ENCODE measurements at regions not wholly inside any gene's neighbourhood (a gene's known extent, or its start where the extent isn't known, plus 50 kb on each side); places are given as distances from the start of the nearest gene placed in this dataset.

DNA sequence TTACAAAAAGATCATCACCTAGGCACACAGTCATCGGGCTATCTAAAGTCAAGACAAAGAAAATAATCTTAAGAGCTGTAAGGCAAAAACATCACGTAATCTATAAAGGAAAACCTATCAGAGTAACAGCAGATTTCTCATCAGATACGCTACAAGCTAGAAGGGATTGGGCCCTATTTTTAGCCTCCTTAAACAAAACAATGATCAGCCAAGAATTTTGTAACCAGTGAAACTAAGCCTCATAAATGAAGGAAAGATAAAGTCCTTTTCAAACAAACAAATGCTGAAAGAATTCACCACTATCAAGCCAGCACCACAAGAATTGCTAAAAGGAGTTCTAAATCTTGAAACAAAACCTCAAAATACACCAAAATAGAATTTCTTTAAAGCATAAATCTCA is 191.6 kb upstream of the BMP4 start:
- Histone ChIP-seq H3K36me3 (no peaks in the 10 kb centered on the region), H3K9me3 (peaks cover 3 to 10% of the 10 kb centered on the region in 2 donors), H3K4me1 (no peaks in the 10 kb centered on the region), H3K27me3 (no peaks in the 10 kb centered on the region), H3K27ac (no peak overlapping the region), H3K4me3 (no peak overlapping the region)
- no peak for TF ChIP-seq POLR2AphosphoS5 (IDR thresholded peaks at IDR 0.05)
- TF ChIP-seq, protein P1, sequence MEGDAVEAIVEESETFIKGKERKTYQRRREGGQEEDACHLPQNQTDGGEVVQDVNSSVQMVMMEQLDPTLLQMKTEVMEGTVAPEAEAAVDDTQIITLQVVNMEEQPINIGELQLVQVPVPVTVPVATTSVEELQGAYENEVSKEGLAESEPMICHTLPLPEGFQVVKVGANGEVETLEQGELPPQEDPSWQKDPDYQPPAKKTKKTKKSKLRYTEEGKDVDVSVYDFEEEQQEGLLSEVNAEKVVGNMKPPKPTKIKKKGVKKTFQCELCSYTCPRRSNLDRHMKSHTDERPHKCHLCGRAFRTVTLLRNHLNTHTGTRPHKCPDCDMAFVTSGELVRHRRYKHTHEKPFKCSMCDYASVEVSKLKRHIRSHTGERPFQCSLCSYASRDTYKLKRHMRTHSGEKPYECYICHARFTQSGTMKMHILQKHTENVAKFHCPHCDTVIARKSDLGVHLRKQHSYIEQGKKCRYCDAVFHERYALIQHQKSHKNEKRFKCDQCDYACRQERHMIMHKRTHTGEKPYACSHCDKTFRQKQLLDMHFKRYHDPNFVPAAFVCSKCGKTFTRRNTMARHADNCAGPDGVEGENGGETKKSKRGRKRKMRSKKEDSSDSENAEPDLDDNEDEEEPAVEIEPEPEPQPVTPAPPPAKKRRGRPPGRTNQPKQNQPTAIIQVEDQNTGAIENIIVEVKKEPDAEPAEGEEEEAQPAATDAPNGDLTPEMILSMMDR (IDR thresholded peaks at IDR 0.05) = no peak
- TF ChIP-seq POLR2A (IDR thresholded peaks at IDR 0.05) = no peak
- no peak for DNase-seq (ENCODE audit: low spot score in 2 of 2)
- intact Hi-C loops (cut with DNase I; ENCODE audit: low total_unique reads) = no loop called here

DNA sequence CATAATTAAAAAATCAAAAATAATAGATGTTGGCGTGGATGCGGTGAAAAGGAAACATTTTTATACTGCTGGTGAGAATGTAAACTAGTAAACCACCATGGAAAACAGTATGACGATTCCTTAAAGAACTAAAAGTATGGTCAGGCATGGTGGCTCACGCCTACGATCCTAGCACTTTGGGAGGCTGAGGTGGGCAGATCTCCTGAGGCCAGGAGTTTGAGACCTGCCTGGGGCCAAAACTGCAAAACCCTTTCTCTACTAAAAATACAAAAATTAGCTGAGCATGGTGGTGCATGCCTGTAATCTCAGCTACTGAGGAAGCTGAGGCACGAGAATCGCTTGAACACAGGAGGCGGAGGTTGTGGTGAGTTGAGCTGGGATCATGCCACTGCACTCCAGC is 195.7 kb upstream of the BMP4 start:
- no peaks in the 10 kb centered on the region for H3K27me3 ChIP-seq
- H3K36me3 ChIP-seq = no peaks in the 10 kb centered on the region
- TF ChIP-seq POLR2A (IDR thresholded peaks at IDR 0.05) (no peak), POLR2AphosphoS5 (IDR thresholded peaks at IDR 0.05) (no peak)
- TF ChIP-seq, protein P1 (IDR thresholded peaks at IDR 0.05) = no peak
- H3K4me3 ChIP-seq = no peak overlapping the region
- no peaks in the 10 kb centered on the region for H3K4me1 ChIP-seq
- H3K27ac ChIP-seq = no peak overlapping the region
- intact Hi-C loops (cut with DNase I; ENCODE audit: low total_unique reads) = no loop called here
- DNase-seq (ENCODE audit: low spot score in 2 of 2) = no peak
- peaks cover under 1 to 7% of the 10 kb centered on the region in 2 donors for H3K9me3 ChIP-seq

DNA sequence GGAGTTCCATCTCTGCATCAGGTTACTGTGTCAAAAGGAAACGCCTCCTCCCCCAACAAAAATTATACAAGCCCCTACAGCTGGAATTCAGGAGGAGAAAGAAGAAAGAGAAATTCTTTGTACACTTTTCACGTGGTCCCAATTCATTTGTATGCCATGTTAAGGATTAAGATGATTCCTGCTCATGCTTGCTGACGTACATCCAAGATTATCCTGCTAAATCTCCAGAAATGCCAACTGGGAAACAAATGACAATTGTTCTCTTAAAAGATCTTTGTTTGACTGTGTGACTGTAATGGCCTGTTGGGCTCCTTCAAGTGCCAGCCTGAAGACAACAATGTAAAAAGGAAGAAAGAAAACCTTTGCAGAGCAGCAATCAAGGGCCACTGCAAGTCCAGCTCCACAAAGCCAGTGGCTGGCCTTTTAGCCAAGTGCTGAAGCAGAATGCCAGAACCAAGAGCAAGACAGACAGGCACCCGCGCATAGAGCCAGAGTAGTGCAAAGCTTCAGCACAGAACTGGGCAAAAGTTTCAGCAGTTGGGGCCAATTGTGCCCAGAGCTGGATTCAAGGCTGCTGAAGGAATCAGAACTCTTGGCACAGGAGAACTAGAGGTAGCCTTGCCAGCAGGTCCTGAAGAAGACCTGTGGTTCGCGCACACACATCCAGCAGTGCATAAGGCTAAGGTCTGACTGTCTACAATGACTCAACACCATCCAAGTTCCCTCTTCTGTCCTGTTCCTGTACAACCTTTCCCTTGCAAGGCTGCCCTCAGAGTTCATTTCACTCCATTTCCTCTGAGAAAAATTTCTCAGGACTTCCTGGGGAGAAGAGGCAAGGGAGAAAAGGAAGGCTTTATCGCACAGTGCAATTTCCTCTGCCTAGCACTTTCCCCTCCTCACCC is 209.7 kb upstream of the BMP4 start:
- Histone ChIP-seq H3K4me1 (no peaks in the 10 kb centered on the region), H3K27me3 (no peaks in the 10 kb centered on the region), H3K9me3 (no peaks in the 10 kb centered on the region), H3K27ac (no peak overlapping the region), H3K4me3 (no peak overlapping the region), H3K36me3 (no peaks in the 10 kb centered on the region)
- DNase-seq (ENCODE audit: low spot score in 2 of 2) = no peak
- TF ChIP-seq, protein P1 (IDR thresholded peaks at IDR 0.05) = no peak
- no peak for TF ChIP-seq POLR2AphosphoS5 (IDR thresholded peaks at IDR 0.05)
- no peak for TF ChIP-seq POLR2A (IDR thresholded peaks at IDR 0.05)
- intact Hi-C loops (cut with DNase I; ENCODE audit: low total_unique reads) = loop anchor here (10.0 kb wide), 1 partner anchor 199 kb away; no protein-coding TSS in a partner anchor

DNA sequence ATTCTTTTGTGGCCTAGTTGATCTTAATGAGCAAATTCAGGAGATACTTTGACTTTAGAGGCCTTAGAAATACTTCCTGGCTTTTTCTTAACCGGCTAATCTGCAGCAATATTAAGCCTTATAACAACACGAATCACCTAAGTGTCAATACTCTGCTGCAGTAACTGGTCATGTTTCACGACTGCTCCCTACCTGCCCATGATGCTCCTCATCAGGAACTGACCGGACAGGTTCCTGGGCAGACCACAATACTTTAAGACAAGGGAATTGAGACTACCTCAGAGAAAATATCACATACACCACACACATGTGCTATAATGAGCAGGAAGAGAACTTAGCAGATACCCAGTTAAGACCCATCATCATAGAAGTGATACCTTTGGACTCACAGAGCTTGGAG is 211.9 kb upstream of the BMP4 start:
- Histone ChIP-seq H3K4me3 (no peak overlapping the region), H3K27me3 (no peaks in the 10 kb centered on the region), H3K36me3 (no peaks in the 10 kb centered on the region), H3K27ac (no peak overlapping the region), H3K4me1 (no peaks in the 10 kb centered on the region), H3K9me3 (no peaks in the 10 kb centered on the region)
- no peak for DNase-seq (ENCODE audit: low spot score in 2 of 2)
- intact Hi-C loops (cut with DNase I; ENCODE audit: low total_unique reads) = loop anchor here (10.0 kb wide), 1 partner anchor 196 kb away; no protein-coding TSS in a partner anchor
- TF ChIP-seq POLR2AphosphoS5 (IDR thresholded peaks at IDR 0.05) = no peak
- TF ChIP-seq POLR2A (IDR thresholded peaks at IDR 0.05) = no peak
- TF ChIP-seq, protein P1 (IDR thresholded peaks at IDR 0.05) = no peak

DNA sequence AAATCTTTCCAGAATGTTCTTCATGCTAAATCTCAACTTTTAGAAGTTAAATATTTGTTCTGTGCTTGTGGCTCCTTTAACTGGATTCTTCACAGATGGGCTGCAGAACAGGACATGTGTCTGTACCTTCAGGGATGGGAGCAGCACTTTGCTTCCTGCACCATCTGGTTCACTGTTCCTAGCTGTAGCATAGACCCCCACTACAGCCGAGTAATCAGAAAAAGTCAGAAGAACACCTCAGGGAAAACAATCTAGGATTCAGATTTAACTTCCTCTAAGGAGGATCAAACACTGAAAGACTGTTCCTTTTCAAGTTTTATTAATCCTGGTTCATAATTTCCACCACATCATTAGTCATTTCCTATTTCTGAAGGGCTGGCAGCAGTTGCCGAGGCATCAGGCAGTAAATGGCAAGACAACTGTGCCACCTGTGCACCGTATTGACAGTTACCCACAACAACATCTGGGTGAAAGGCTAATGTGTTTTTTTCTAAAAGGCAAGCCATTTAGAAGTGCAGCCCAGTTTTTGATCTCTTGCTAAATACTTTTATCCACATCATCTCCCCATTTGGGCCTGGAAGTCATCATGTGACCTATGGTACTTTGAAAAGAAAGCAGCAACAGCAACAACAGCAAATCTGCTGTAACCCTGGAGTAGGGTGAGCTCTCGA is 212.8 kb upstream of the BMP4 start:
- H3K27ac ChIP-seq = peak overlapping the region in 1 of 2 donors; percentile 60
- TF ChIP-seq, protein P1 (IDR thresholded peaks at IDR 0.05) = no peak
- TF ChIP-seq POLR2A (IDR thresholded peaks at IDR 0.05) (no peak), POLR2AphosphoS5 (IDR thresholded peaks at IDR 0.05) (no peak)
- H3K4me3 ChIP-seq = no peak overlapping the region
- H3K4me1 ChIP-seq = no peaks in the 10 kb centered on the region
- no peak for DNase-seq (ENCODE audit: low spot score in 2 of 2)
- no peaks in the 10 kb centered on the region for H3K36me3 ChIP-seq
- intact Hi-C loops (cut with DNase I; ENCODE audit: low total_unique reads) = loop anchor here (10.0 kb wide), 1 partner anchor 195 kb away; no protein-coding TSS in a partner anchor
- no peaks in the 10 kb centered on the region for H3K9me3 ChIP-seq
- no peaks in the 10 kb centered on the region for H3K27me3 ChIP-seq
